HL-60 (cell line): ENCODE measurements at regions not wholly inside any gene's neighbourhood (a gene's known extent, or its start where the extent isn't known, plus 50 kb on each side); places are given as distances from the start of the nearest gene placed in this dataset.

ENCODE experiments used
- DNase-seq, 2 experiments: peaks; one replicate each; pipeline ENCODE4 v3.0.0-alpha.2; 2010 to 2020; ENCODE audit warnings: low read depth in 1 of 2, low spot score in 1 of 2
- H3K27ac ChIP-seq: fragments of 250-450 bp; sonication (Bioruptor Pico); replicated peaks from 2 replicates; pipeline ENCODE4 v1.5.1; 2020; ENCODE audit warnings: mild to moderate bottlenecking, moderate library complexity
- H3K27me3 ChIP-seq: fragments of 250-450 bp; sonication (Bioruptor Pico); 2 replicates; pipeline ENCODE4 v1.5.1; 2021; ENCODE audit warnings: mild to moderate bottlenecking, moderate library complexity; ENCODE audit not compliant: insufficient read depth, poor library complexity, severe bottlenecking
- H3K4me3 ChIP-seq: replicated peaks from 2 replicates; pipeline ENCODE4 v1.5.1; 2011; ENCODE audit warnings: mild to moderate bottlenecking, control low read depth, low read length; ENCODE audit not compliant: insufficient read depth
- CTCF ChIP-seq: IDR thresholded peaks from one replicate; pipeline ENCODE4 v1.5.1; 2011; ENCODE audit warnings: low read length, control low read depth, inconsistent platforms; ENCODE audit not compliant: insufficient read depth
- GABPA ChIP-seq: IDR thresholded peaks from 2 replicates; pipeline ENCODE4 v1.6.1; 2012; ENCODE audit warnings: low read depth
- POLR2AphosphoS5 ChIP-seq: IDR thresholded peaks from 2 replicates; pipeline ENCODE4 v1.6.1; 2012; ENCODE audit warnings: low read depth
- SPI1 ChIP-seq: IDR thresholded peaks from 2 replicates; pipeline ENCODE4 v1.6.1; 2012; ENCODE audit warnings: low read depth, mild to moderate bottlenecking, borderline replicate concordance
- TF ChIP-seq, protein P1 (sequence below): IDR thresholded peaks from 2 replicates; pipeline ENCODE4 v1.6.1; 2012; ENCODE audit warnings: low read depth; ENCODE audit not compliant: insufficient replicate concordance

- Histone ChIP-seq H3K4me3 (no peak overlapping the region), H3K27ac (no peak overlapping the region), H3K27me3 (no peaks in the 10 kb centered on the region)
- no peak for TF ChIP-seq GABPA
- TF ChIP-seq, protein P1, sequence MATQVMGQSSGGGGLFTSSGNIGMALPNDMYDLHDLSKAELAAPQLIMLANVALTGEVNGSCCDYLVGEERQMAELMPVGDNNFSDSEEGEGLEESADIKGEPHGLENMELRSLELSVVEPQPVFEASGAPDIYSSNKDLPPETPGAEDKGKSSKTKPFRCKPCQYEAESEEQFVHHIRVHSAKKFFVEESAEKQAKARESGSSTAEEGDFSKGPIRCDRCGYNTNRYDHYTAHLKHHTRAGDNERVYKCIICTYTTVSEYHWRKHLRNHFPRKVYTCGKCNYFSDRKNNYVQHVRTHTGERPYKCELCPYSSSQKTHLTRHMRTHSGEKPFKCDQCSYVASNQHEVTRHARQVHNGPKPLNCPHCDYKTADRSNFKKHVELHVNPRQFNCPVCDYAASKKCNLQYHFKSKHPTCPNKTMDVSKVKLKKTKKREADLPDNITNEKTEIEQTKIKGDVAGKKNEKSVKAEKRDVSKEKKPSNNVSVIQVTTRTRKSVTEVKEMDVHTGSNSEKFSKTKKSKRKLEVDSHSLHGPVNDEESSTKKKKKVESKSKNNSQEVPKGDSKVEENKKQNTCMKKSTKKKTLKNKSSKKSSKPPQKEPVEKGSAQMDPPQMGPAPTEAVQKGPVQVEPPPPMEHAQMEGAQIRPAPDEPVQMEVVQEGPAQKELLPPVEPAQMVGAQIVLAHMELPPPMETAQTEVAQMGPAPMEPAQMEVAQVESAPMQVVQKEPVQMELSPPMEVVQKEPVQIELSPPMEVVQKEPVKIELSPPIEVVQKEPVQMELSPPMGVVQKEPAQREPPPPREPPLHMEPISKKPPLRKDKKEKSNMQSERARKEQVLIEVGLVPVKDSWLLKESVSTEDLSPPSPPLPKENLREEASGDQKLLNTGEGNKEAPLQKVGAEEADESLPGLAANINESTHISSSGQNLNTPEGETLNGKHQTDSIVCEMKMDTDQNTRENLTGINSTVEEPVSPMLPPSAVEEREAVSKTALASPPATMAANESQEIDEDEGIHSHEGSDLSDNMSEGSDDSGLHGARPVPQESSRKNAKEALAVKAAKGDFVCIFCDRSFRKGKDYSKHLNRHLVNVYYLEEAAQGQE, result no peak
- TF ChIP-seq CTCF, result no peak
- TF ChIP-seq POLR2AphosphoS5, result no peak
- TF ChIP-seq SPI1, result no peak
- no peak for DNase-seq
Observed at GRCh38 chr6:10156875-10157274, 258.0 kb downstream of the TFAP2A start.

DNA sequence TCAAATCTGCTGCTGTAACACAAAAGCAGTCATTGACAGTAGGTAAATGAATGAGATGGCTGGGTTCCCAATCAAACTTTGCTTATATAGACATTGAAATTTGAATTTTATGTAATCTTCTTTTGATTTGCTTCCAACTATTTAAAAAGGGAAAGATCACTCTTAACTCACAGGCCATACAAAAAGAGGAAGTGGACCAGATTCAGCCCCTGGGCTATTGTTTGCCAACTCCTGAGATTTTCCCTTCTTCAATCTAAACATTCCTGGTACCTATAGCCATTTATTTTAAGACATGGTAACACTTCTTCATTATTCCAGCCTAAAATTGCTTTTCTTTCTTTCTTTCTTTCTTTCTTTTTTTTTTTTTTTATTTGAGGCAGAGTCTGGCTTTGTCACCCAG, 260.6 kb downstream of the TFAP2A start:
- no peaks in the 10 kb centered on the region for H3K27me3 ChIP-seq
- no peak for DNase-seq
- H3K27ac ChIP-seq, result no peak overlapping the region
- no peak overlapping the region for H3K4me3 ChIP-seq
- TF ChIP-seq, protein P1, result no peak
- TF ChIP-seq POLR2AphosphoS5 (no peak), CTCF (no peak), SPI1 (peak; percentile 94)

DNA sequence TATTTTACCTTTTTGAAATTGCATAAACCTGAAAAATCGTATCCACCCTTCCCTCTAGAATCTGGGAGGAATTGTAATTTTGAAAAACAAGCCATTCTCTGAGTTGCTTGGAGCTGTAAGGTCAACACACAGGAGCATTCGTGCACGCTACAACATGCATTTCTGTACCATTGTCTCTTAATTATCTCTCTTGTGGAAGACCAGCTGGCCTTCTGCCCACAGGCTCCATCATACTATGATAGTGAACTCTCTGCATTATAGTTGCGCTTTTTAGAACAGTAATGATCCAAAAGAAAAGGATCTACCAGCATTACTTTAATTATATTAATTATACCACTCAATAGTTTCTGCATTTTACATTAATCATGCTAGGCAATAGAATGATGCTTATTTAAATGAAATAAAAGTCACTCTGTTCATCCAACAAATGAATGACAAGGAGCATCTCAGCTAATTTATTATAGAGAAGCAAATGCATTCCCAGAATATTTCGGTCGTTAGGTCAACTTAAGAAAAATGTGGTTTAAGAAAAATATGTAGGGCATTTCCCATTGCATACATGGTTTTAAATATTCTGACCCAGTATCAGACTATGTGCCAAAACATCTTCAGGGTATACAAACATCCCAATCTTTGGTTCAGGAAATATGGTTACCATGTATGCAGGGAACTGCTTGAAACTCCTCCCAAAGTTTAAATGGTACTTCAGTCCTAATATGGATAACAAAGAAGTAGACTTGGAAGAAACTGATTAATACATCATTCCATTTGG, 263.5 kb downstream of the TFAP2A start:
- no peak overlapping the region for H3K4me3 ChIP-seq
- H3K27me3 ChIP-seq, result no peaks in the 10 kb centered on the region
- no peak for DNase-seq
- TF ChIP-seq GABPA (no peak), POLR2AphosphoS5 (no peak), CTCF (no peak), SPI1 (no peak)
- TF ChIP-seq, protein P1, result no peak
- H3K27ac ChIP-seq, result no peak overlapping the region
